ENCODE measurements at regions not wholly inside any gene's neighbourhood (a gene's known extent, or its start where the extent isn't known, plus 50 kb on each side); places are given as distances from the start of the nearest gene placed in this dataset.

DNA sequence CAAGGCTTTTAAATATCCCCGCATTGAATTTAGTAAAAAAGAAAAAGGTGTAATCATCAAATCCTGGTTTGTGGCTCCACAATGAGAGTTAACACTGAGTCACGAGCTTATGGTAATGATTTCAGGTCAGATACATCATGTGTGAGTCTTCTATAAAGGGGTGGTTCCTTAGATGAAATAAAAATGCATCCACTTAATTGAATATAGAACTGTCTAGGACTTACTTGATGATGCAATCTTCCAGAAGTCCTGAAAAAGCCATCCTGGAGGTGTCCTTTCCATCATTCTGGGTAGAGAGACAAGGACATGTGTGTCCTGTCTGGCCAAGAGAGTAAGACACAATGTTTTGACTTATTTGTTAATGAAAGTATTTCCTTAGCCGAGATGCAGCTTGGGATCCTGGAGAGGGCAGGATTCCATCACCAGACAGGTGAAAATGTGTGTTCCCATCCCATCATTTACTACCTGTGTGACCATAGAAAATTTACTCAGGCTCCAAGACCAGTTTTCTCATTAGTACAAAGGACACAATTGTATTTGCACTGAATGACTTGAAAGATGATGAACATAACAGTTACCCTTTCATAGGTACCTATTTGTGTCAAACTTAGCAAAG is 1539.8 kb upstream of the PIK3C3 start:
- TF ChIP-seq, protein P1, sequence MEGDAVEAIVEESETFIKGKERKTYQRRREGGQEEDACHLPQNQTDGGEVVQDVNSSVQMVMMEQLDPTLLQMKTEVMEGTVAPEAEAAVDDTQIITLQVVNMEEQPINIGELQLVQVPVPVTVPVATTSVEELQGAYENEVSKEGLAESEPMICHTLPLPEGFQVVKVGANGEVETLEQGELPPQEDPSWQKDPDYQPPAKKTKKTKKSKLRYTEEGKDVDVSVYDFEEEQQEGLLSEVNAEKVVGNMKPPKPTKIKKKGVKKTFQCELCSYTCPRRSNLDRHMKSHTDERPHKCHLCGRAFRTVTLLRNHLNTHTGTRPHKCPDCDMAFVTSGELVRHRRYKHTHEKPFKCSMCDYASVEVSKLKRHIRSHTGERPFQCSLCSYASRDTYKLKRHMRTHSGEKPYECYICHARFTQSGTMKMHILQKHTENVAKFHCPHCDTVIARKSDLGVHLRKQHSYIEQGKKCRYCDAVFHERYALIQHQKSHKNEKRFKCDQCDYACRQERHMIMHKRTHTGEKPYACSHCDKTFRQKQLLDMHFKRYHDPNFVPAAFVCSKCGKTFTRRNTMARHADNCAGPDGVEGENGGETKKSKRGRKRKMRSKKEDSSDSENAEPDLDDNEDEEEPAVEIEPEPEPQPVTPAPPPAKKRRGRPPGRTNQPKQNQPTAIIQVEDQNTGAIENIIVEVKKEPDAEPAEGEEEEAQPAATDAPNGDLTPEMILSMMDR (IDR thresholded peaks at IDR 0.05) = no peak
- no peak for TF ChIP-seq POLR2A (IDR thresholded peaks at IDR 0.05)

Measured in sigmoid colon (tissue), 3 donors.